Left forelimb (tissue), 1 donor: ENCODE measurements at regions not wholly inside any gene's neighbourhood (a gene's known extent, or its start where the extent isn't known, plus 50 kb on each side); places are given as distances from the start of the nearest gene placed in this dataset.
"Not testable (repeated sequence)": the region's sequence is repeated elsewhere in the genome, so short reads cannot be mapped to it uniquely, and the experiment has no call there.

Source experiments
- DNase-seq: peaks from one replicate; pipeline ENCODE4 v3.0.0-alpha.2; 2018; ENCODE audit warnings: low spot score

DNA sequence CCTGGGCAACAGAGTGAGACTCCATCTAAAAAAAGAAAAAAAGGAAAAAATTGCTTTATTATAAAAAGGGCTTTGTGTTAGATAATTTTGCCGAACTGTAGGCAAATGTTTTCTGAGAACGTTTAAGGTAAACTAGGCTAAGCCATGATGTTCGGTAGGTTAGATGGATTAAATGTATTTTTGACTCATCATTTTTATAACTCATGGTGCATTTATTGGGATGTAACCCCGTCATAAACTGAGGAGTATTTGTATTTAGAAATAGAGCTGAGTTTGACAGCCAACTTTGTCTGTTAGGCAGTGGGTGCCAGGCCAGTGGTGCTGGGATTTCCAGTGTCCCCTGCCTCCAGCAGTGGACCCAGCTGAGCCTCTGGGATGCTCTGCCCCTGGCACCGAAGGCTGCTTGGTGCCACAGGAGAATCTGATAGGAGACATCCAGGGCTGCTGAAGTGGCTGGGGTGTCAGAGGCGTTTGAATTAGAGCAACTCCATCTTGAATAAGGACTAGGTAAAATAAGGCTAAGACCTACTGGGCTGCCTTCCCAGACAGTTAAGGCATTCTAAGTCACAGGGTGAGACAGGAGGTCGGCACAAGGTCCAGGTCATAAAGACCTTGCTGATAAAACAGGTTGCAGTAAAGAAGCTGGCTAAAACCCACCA lies 114.9 kb upstream of the EEPD1 start:
- DNase-seq: no peak

DNA sequence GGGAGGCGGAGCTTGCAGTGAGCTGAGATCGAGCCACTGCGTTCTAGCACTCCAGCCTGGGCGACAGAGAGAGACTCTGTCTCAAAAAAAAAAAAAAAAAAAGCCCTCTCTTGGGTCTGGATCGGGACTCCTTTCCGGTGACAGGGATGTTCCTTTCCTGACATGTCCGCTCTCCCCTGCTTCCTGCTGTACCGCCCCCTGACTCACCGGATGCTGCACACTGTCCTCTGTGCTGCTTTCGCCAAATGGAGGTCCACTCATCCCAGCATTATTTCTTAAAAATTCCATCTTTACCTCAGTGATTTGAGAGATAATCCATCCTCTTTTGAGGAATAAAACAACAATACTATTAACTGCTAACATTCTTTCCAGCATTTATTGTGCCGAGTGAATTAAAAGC lies 113.8 kb upstream of the EEPD1 start:
- no peak for DNase-seq

DNA sequence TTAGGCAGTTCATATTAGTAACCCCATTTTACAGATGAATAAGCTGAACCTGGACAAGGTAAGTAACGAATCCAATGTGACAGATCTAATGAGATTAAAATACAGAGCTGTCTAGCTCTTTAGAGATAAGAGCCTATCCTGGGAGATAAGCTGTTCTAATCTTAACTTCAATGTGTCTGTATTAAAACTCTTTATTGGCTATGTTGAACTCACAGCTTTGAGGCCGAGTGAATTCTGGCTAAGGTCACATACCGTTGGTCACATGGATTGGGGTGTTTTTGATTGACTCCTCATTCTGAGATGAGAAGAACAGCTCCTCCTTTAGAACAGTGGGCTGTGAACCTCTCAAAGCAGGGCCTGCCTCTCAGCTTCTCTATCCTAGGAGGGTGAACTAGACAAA lies 113.4 kb upstream of the EEPD1 start:
- DNase-seq: no peak

DNA sequence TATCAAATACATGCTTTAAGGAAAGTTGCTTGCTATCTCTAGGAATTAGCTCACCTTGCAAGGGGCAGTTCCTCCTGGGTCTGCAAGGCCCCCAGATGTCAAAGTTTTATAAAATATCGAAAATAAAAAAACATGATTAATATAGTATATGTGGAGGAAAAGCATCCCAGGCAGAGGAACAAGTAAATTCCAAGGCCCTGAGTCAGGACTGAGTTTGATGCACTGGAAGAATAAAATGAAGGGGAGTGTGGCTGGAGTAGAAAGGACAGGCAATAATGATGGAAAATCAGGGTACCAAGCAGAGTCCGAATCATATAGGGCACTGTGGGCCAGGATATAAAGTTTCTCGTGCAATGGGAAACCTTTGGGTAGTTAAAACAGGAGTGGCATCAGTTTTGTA lies 112.4 kb upstream of the EEPD1 start:
- no peak for DNase-seq

DNA sequence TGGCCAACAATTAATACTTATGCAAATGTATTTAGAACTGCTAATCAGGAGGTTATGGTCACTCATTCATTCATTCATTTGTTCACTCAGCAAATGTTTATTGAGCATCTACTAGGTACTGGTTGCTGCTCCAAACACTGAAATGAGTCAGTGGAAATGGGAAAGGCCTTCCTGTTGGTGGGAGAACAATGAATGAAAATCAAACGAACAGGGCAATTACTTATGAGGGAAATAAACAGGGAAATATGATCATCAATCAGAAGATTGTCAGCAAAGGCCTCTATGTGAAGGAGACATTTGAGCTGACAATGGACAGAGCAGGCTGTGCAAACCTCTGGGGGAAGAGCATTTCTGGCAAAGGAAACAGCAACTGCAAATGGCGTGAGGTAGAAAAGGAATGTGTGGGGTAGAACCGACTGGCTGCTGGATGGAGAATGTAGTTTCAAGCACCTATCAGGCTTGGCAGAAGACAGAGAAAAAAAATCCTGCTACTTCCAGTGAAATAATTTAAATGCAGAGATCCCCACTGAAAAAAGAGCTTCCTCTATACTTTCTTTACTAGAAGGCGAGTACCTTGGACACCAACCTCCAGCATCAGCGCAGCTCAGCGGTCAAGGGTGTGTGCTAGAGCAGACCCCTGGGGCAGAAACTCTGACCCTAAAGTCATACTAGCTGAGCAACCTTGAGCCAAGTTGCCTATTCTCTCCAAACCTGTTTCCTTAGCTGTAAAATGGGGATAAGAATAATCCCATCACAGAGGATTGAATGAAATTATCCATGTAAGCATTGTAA lies 108.8 kb upstream of the EEPD1 start:
- DNase-seq: no peak

DNA sequence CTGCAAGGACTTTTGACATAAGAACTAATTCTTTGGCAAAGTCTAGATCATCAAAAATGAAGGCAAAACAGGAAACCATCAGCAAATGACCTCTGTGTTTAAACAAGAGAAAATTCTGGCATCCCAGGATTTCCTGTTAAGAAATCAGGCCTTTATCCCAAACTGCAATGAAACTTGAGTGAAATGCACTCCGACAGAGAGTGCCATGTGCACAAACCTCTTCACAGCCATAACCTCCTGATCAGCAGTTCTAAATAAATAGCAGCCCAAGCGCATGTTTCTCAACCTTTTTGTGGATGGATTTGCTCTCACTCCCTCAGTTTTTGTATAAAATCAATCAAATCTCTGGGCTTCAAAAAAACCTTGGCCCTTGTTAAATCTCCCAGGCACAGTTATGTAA lies 107.7 kb upstream of the EEPD1 start:
- DNase-seq: no peak

DNA sequence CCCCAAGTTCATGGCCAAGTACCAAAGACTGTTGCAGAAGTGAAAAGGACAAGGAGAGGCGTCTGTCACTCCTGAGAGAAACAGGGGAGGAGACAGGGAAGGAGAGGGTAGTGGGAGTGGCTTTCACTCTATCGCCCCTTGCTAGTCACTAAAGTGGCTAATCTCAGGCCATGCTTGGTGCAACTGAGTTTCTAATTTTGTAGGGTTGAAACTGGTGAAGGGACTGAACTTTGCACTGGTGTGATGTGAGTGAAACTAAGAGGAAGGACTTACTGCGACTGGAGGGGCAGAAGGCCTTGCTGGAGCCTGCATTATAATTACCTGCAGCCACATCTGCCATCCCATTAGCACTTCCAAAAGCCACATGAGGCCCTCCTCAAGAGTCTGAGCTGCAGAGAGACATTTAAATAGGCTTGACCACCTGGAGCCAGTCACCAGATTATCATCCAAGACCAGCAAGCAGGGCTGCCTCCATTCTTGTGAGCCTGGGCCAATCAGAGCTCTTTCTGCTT lies 107.2 kb upstream of the EEPD1 start:
- no peak for DNase-seq

DNA sequence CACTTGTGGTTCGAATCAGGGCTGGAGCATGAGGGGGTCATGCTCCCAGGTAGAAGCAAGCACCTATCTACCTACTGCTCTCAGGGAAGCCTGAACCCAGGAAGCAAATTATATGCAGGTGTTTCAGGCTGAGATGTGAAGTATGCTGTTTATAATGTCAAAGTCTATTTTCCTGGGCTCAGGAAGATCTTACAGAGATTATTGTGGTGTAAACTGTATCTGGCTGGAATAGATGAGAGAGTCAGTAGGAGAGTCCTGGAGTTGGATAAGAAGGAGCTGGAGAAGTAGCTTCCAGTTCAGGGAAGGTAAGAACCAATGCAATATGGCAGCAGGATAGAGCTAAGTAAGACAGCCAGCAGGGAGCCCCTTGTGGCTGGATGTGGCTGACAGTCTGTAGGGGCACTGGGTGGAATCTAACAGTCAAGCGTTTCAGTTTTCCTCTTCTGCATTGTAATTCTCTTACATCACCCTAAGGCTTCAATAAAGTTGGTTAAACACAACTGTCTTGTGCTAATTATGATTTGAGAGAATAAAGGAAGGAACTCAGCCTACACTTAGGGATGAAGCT lies 105.9 kb upstream of the EEPD1 start:
- DNase-seq: no peak

DNA sequence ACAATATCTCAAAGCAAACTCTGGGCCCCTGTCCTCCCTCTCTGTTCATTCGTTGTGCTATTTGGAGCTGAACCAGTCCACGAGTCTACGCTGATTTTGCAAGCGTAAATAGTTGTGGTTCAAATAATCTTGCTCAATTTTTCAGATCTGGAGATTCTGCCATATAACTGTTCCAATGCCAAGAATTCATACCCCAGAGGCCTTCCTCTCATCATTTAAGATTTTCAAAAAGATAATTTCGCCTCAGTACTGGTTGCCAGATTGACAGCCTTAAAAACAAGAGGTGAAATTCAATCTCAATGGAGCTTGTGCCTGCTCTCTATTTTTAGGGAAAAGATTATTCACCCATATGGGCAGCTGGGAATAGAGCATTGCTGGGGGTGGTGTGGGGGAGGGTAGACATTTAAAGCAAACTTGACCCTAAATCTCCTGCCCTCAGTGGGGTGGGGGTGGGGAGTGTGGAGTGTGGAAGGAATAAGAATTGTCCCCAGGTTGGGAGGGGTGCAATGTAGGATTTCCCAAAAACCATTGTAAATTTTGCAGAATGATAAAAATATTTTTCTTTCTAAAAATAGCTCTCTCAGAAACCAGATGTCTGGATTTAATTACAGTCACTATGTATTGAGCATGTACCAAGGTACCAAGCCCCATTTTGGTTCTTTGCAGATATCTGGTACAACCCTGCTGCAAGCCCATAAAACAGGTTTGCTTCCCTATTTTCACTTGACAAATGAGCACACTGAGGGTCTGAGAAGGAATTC lies 104.7 kb upstream of the EEPD1 start:
- DNase-seq: no peak

DNA sequence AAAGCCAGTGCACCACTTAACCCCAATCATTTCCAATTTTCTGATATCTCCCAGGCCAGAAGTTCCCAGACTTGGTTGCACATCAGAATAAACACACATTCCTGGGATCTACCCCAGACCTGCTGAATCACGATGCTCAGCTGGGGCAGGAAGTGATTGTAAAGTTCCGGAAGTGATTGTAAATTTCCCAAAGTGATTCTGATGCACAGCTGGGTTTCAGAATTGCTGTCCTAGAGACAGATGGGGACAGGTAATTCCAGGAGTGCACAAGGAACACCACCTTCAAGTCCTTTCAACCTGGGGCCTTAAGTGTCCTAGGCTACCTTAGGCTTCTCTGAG lies 104.2 kb upstream of the EEPD1 start:
- no peak for DNase-seq

DNA sequence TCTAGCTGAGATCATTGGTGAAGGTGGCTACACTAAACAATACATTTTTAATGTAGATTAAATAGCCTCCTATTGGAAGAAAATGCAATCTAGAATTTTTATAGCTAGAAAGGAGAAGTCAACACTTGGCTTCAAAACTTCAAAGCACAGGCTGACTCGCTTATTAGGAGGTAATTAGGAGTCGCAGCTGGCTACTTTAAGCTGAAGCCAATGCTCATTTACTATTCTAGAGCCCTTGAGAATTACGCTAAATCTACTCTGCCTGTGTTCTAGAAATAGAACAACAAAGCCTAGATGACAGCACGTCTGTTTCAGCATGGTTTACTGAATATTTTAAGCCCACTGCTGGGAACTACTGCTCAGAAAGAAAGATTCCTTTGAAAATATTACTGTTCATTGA lies 101.6 kb upstream of the EEPD1 start:
- no peak for DNase-seq

DNA sequence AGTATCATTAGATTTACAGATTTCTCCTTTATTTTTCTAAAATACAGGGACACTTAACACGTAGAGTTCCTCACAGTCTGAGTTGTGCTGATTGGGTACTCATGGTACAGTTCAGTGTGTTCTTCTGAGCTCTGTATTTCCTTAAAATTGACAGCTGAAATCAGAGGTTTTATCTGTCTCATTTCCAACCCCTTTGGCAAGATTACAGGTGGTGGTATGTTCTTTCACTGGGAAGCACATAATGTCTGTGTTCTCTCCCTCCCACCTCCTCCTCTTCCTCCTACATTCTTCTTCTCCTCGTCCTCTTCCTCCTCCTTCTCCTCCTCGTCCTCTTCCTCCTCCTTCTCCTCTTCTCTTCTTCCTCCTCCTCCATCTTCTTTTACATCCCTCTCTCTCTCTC lies 99.5 kb upstream of the EEPD1 start:
- DNase-seq: no peak

DNA sequence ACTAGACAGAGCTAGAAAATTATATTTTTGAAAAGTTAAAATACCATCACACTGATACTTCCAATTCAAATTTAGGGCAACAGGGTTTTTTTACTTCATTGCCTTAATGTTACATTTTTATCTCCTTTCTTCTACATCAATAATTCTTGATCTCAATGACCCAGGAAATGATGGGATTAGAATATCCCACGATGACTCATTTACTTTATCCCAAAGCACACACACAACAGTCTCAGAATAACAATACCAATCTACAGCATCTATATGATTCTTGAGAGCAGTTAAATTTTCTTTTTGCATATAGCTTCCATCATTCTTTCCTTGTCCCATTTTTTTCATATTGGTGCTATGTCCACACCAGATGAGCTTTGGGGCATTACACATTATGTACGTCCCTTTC lies 98.4 kb upstream of the EEPD1 start:
- DNase-seq: no peak

DNA sequence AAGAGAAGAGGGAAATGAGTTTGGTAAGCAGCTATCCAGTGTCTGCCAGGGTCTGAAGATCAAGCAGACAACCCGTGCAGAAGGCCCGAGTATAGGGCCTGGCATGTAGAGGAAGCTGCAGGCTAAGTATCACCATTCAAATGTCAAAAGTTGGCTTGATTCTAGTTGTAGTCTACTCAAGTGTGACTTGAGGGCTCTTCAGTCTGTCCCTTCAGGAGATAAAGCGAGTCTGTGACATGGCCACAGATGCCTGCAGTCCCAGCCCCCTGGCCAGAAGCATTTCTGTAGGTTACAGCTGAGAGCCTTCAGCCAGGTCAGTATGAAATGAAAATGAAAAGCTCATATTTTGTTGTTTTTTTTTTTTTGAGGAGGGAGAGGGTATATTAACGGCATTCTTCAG lies 97.8 kb upstream of the EEPD1 start:
- no peak for DNase-seq

DNA sequence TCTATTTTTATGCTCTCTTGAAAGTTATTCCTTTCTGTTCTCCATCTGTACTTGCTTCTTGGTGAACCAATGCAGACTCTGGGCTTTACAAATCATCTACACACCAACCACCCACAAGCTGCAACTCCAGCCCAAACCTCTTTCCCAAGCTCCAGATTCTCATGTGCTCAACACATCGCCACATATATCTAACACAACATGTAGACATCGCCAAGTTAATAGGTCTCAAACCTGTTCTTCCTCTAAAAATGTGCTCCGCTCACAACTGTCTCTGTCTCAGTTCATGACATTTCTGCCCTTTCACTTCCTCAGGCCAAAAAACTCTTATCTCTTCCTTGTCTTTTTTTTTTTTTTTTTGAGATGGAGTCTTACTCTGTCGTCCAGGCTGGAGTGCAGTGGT lies 95.7 kb upstream of the EEPD1 start:
- no peak for DNase-seq

DNA sequence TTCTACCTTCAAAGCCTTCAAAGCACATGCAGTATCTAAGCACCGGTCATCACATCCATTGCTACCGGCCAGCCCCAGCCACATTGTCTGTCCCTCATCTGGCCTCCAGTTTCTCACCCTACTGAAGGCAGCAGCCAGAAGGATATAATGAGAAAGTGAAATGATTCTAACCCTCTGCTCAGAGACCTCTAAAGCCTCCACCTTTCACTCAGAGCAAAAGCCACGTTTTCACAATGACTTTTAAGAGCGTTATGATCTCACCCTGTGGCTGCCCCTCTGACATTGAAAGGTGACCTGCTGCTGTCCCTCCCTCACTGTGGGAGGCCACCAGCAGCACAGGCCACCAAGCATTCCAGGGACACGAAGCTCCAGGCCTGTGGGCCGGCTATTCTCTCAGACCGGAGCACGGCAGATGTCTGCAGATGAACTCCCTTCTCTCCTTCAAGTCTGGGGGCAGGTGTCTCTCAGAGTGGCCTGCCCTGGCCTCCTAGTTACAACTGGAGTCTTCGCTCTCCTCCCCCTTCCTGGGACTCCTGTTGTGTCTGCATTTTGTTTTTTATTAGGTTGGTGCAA lies 94.9 kb upstream of the EEPD1 start:
- peak; percentile 42 for DNase-seq

DNA sequence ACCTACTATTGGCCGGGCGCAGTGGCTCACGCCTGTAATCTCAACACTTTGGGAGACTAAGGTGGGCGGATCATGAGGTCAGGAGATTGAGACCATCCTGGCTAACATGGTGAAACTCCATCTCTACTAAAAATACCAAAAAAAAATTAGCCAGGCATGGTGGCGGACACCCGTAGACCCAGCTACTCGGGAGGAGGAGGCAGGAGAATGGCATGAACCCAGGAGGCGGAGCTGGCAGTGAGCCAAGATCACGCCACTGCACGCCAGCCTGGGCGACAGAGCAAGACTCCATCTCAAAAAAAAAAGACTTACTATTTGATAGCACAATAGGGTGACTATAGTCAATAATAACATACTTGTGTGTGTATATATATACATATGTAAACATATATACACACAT lies 92.7 kb upstream of the EEPD1 start:
- DNase-seq: not testable (repeated sequence)

DNA sequence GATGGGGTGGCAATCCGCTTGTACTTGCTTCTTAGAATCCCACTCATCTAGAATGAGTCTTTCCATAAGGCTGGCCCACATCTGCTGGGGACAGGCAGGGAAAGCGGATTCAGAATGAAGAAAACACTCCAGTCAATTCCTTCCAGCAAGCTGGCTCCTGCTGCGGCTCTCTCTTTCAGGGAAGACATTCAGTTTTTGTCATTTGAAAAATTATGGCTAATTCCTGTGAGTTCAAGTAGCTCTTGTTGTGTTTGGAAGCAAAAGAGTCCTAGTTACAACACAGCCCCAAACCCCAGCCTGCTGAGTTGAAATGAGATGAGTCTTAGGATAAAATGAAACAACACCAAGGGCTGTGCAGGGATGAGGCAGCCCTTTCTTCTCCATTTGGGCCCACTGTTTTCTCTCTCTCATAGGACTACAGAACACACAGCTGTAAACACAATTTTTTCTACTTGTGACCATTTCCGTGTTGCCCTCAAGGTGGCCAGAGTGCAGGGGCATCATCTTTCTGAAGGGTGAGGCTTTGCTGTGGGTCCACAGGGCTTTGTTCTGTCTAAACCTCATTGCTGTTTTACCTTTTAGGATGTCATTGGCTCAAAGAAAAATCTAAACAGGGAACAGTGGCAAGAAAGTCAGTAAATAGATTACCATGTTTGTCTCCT lies 90.8 kb upstream of the EEPD1 start:
- peak; percentile 28 for DNase-seq

DNA sequence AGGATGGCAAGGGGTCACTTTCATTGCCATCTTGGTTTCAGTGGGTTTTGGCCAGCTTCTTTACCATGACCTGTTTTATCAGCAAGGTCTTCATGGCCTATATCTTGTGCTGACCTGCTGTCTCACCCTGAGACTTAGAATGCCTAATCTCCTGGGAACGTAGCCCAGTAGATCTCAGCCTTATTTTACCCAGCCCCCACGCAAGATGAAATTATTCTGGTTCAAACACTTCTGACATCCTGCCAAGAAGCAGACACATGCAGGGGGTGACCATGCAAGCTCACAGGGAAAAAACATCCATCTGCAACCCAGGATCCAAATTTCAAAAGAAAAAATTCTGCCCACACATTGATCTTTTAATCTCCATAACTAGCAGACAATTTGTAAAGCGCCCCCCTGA lies 88.4 kb upstream of the EEPD1 start:
- no peak for DNase-seq

DNA sequence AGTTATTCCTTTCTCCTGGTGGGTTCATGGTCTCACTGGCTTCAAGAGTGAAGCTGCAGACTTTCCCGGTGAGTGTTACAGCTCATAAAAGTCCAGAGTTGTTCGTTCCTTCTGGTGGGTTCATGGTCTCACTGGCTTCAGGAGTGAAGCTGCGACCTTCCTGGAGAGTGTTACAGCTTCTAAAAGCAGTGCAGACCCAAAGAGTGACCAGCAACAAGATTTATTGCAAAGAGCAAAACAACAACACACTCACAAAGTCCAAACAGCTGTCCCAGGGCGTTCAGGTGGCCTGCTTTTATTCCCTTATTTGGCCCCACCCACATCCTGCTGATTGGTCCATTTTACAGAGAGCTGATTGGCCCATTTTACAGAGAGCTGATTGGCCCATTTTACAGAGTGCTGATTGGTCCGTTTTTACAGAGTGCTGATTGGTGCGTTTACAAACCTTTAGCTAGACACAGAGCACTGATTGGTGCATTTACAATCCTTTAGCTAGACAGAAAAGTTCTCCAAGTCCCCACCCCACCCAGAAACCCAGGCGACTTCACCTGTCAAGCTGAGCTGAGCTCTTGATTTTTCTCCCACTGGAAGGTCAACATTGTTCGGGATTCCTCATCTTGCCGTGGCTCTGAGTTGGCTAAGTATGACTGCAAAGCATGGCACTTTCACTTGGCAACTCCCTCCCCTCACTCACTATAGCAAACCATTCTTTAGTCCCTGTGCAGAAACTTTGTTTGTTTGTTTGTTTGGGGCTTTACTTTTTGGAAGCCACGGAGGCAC lies 87.3 kb upstream of the EEPD1 start:
- DNase-seq: not testable (repeated sequence)

DNA sequence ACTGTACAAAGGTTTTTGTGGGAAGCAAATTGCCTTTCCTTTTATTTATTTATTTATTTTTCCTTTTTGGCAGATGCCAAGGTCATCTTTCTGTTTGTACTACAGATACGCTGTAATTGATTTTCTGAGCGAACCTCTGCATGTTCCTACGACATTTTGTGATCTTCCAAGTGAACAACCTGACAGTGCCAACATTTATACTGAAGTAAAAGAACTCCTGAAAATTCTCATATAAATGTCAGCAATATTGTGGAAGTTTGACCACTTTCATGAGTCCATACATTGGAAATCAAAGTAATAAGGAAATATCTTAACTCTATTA lies 86.8 kb upstream of the EEPD1 start:
- no peak for DNase-seq
